D721Med (cell line): ENCODE measurements at regions not wholly inside any gene's neighbourhood (a gene's known extent, or its start where the extent isn't known, plus 50 kb on each side); places are given as distances from the start of the nearest gene placed in this dataset.

ENCODE experiments used
- DNase-seq: peaks from one replicate; pipeline ENCODE4 v3.0.0; 2011; ENCODE audit warnings: low spot score; ENCODE audit not compliant: insufficient read length
- FAIRE-seq: peaks from 2 replicates; lab custom pipeline; 2011; peaks lifted over from hg19 to GRCh38; lab: Jason Lieb, UNC
- CTCF ChIP-seq: IDR thresholded peaks from 2 replicates; pipeline ENCODE4 v1.5.1; 2012; ENCODE audit warnings: mild to moderate bottlenecking, control low read depth; ENCODE audit not compliant: insufficient read depth; ENCODE audit errors: missing control alignments

- FAIRE-seq (no peak), DNase-seq (no peak)
Observed at GRCh38 chr9:107630156-107630555, 140.6 kb upstream of the KLF4 start.

GRCh38 chr9:107628444-107628843, 138.9 kb upstream of the KLF4 start:
- no peak for DNase-seq
- no peak for TF ChIP-seq CTCF
- no peak for FAIRE-seq

More at GRCh38 chr9:107630156-107630555, 140.6 kb upstream of the KLF4 start:
- no peak for TF ChIP-seq CTCF

- no peak for TF ChIP-seq CTCF
- FAIRE-seq (no peak), DNase-seq (no peak)
Observed at GRCh38 chr9:107627781-107628180, 138.2 kb upstream of the KLF4 start.

GRCh38 chr9:107626118-107626517, 136.5 kb upstream of the KLF4 start:
- FAIRE-seq (no peak), DNase-seq (no peak)
- TF ChIP-seq CTCF, result no peak

GRCh38 chr9:107625383-107625984, 135.9 kb upstream of the KLF4 start:
- no peak for DNase-seq
- TF ChIP-seq CTCF, result no peak
- FAIRE-seq, result no peak

GRCh38 chr9:107624234-107624948, 134.8 kb upstream of the KLF4 start:
- no peak for DNase-seq
- FAIRE-seq, result no peak
- TF ChIP-seq CTCF, result no peak

GRCh38 chr9:107621436-107621835, 131.9 kb upstream of the KLF4 start:
- no peak for FAIRE-seq
- TF ChIP-seq CTCF, result no peak
- DNase-seq, result no peak
